ENCODE measurements at regions not wholly inside any gene's neighbourhood (a gene's known extent, or its start where the extent isn't known, plus 50 kb on each side); places are given as distances from the start of the nearest gene placed in this dataset.
"Not testable (repeated sequence)": the region's sequence is repeated elsewhere in the genome, so short reads cannot be mapped to it uniquely, and the experiment has no call there.

GRCh38 chr17:53496356-53496755 lies 326.4 kb upstream of the KIF2B start:
- no peak for DNase-seq (ENCODE audit: extremely low read depth, low read depth, low spot score)

GRCh38 chr17:53492532-53492931 lies 330.2 kb upstream of the KIF2B start:
- DNase-seq (ENCODE audit: extremely low read depth, low read depth, low spot score): no peak

- DNase-seq (ENCODE audit: extremely low read depth, low read depth, low spot score): no peak
Observed at GRCh38 chr17:53490447-53490968, 332.2 kb upstream of the KIF2B start.

- no peak for DNase-seq (ENCODE audit: extremely low read depth, low read depth, low spot score)
Observed at GRCh38 chr17:53483704-53484103, 339.0 kb upstream of the KIF2B start.

- DNase-seq (ENCODE audit: extremely low read depth, low read depth, low spot score): no peak
Observed at GRCh38 chr17:53475002-53475401, 347.7 kb upstream of the KIF2B start.

GRCh38 chr17:53472586-53472985 lies 350.1 kb upstream of the KIF2B start:
- DNase-seq (ENCODE audit: extremely low read depth, low read depth, low spot score): no peak

- no peak for DNase-seq (ENCODE audit: extremely low read depth, low read depth, low spot score)
Observed at GRCh38 chr17:53471514-53471913, 351.2 kb upstream of the KIF2B start.

GRCh38 chr17:53470626-53471025 lies 352.1 kb upstream of the KIF2B start:
- no peak for DNase-seq (ENCODE audit: extremely low read depth, low read depth, low spot score)

- DNase-seq (ENCODE audit: extremely low read depth, low read depth, low spot score): no peak
Observed at GRCh38 chr17:53466733-53467132, 356.0 kb upstream of the KIF2B start.

- not testable (repeated sequence) for DNase-seq (ENCODE audit: extremely low read depth, low read depth, low spot score)
Observed at GRCh38 chr17:53464396-53464795, 358.3 kb upstream of the KIF2B start.

GRCh38 chr17:53463363-53463762 lies 359.4 kb upstream of the KIF2B start:
- no peak for DNase-seq (ENCODE audit: extremely low read depth, low read depth, low spot score)

GRCh38 chr17:53462393-53462811 lies 360.3 kb upstream of the KIF2B start:
- peak; percentile 2 for DNase-seq (ENCODE audit: extremely low read depth, low read depth, low spot score)

GRCh38 chr17:53455943-53456342 lies 366.8 kb upstream of the KIF2B start:
- DNase-seq (ENCODE audit: extremely low read depth, low read depth, low spot score): not testable (repeated sequence)

- DNase-seq (ENCODE audit: extremely low read depth, low read depth, low spot score): no peak
Observed at GRCh38 chr17:53454337-53454736, 368.4 kb upstream of the KIF2B start.

- no peak for DNase-seq (ENCODE audit: extremely low read depth, low read depth, low spot score)
Observed at GRCh38 chr17:53449324-53449723, 373.4 kb upstream of the KIF2B start.

GRCh38 chr17:53428913-53429312 lies 393.8 kb upstream of the KIF2B start:
- DNase-seq (ENCODE audit: extremely low read depth, low read depth, low spot score): no peak

GRCh38 chr17:53426505-53426904 lies 396.2 kb upstream of the KIF2B start:
- no peak for DNase-seq (ENCODE audit: extremely low read depth, low read depth, low spot score)

GRCh38 chr17:53420035-53420641 lies 402.6 kb upstream of the KIF2B start:
- DNase-seq (ENCODE audit: extremely low read depth, low read depth, low spot score): no peak

- DNase-seq (ENCODE audit: extremely low read depth, low read depth, low spot score): no peak
Observed at GRCh38 chr17:53409588-53409987, 413.1 kb upstream of the KIF2B start.

- DNase-seq (ENCODE audit: extremely low read depth, low read depth, low spot score): no peak
Observed at GRCh38 chr17:53406907-53407306, 415.8 kb upstream of the KIF2B start.

- DNase-seq (ENCODE audit: extremely low read depth, low read depth, low spot score): no peak
Observed at GRCh38 chr17:53391197-53391596, 431.5 kb upstream of the KIF2B start.

- DNase-seq (ENCODE audit: extremely low read depth, low read depth, low spot score): no peak
Observed at GRCh38 chr17:53390575-53390974, 432.2 kb upstream of the KIF2B start.

GRCh38 chr17:53387745-53388144 lies 435.0 kb upstream of the KIF2B start:
- no peak for DNase-seq (ENCODE audit: extremely low read depth, low read depth, low spot score)
